Natural killer cell treated with Interleukin-12 subunit alpha and Interleukin-12 subunit beta and Interleukin-15 and Interleukin-18, amount 100 ng/mL, for 72 hours (primary cell): ENCODE measurements at regions not wholly inside any gene's neighbourhood (a gene's known extent, or its start where the extent isn't known, plus 50 kb on each side); places are given as distances from the start of the nearest gene placed in this dataset.
"Not testable (repeated sequence)": the region's sequence is repeated elsewhere in the genome, so short reads cannot be mapped to it uniquely, and the experiment has no call there.

Source experiments
- ATAC-seq, 2 donors: fragments of 150-1000 bp; cut with Tn5 transposase in 1 of 2; sonication (Bioruptor Pico), chemical (Tn5 transposase) in 1 of 2; 2 replicates each; pipeline ENCODE4 v1.10.0; 2021
- DNase-seq: peaks from one replicate; pipeline ENCODE4 v3.0.0; 2022; ENCODE audit warnings: low spot score
- H3K27ac Mint-ChIP-seq, 2 donors: 1 replicate in 1 of 2; 2 replicates in 1 of 2; pipeline ENCODE4 v1.8.0; 2022; ENCODE audit warnings: mixed read lengths in 2 of 2, mild to moderate bottlenecking in 1 of 2, moderate library complexity in 1 of 2
- H3K27me3 Mint-ChIP-seq, 2 donors: 1 replicate in 1 of 2; 2 replicates in 1 of 2; pipeline ENCODE4 v1.8.0; 2022; ENCODE audit warnings: mixed read lengths in 2 of 2
- H3K36me3 Mint-ChIP-seq: one replicate; pipeline ENCODE4 v1.8.0; 2022; ENCODE audit warnings: mixed read lengths
- H3K4me1 Mint-ChIP-seq, 2 donors: 1 replicate in 1 of 2; 2 replicates in 1 of 2; pipeline ENCODE4 v1.8.0; 2022; ENCODE audit warnings: low read depth in 2 of 2, mixed read lengths in 2 of 2, mild to moderate bottlenecking in 1 of 2
- H3K4me3 Mint-ChIP-seq: one replicate; pipeline ENCODE4 v1.8.0; 2022; ENCODE audit warnings: mixed read lengths
- H3K9me3 Mint-ChIP-seq: 2 replicates; pipeline ENCODE4 v1.8.0; 2022; ENCODE audit warnings: mixed read lengths

DNA sequence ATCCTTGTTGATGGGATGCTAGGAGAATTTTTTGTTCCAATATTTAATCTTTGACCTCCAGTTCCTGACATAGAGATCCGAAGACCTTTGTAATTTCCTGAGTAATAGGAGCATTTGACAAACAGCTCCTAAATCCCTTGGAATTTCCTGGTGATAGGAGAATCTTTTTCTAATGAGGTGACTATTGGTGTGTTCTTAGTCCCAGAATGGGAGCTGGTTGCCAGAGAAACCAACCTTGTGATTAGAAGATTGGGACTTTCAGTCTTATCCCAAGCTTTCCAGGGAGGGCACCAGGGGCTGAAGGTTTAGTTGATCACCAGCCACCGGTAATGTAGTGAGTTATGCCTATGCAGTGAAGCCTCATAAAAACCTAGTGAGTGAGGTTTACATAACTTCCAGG lies 170.9 kb downstream of the KDM5D start:
- no peaks in the 10 kb centered on the region for H3K9me3 Mint-ChIP-seq
- peaks cover 0 to 29% of the 10 kb centered on the region in 2 donors for H3K4me1 Mint-ChIP-seq
- no peak overlapping the region for H3K4me3 Mint-ChIP-seq
- ATAC-seq (no peak), DNase-seq (no peak)
- no peaks in the 10 kb centered on the region for H3K36me3 Mint-ChIP-seq
- no peak overlapping the region for H3K27ac Mint-ChIP-seq
- H3K27me3 Mint-ChIP-seq, result no peaks in the 10 kb centered on the region

DNA sequence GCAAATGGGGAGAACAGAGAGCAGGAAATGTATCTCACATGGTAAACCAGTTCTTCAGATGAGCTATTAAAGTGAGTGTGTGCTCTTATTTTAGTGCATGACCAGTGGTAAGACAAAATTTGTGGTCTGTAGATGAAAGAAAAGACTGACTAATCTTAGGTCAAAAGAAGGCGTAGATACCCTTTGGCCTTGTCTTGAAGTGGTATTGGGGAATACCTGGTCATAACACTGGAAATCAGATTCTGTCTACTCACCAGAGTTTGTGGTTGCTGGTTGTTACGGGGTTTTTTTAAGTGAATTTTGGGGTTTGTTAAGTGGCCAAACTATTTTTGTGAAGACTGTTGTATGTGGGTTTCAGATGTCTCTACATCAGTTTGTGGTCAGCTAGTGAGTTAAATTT lies 173.5 kb downstream of the KDM5D start:
- peak in 1 of 2 donors; percentile 39 for ATAC-seq
- no peaks in the 10 kb centered on the region for H3K36me3 Mint-ChIP-seq
- H3K4me1 Mint-ChIP-seq, result peaks cover 0 to 38% of the 10 kb centered on the region in 2 donors
- no peak for DNase-seq
- H3K4me3 Mint-ChIP-seq, result peak overlapping the region; percentile 61
- no peaks in the 10 kb centered on the region for H3K9me3 Mint-ChIP-seq
- H3K27ac Mint-ChIP-seq, result peak overlapping the region in 1 of 2 donors; percentile 54
- H3K27me3 Mint-ChIP-seq, result no peaks in the 10 kb centered on the region

- Mint-ChIP-seq H3K9me3 (no peaks in the 10 kb centered on the region), H3K4me3 (peak overlapping the region; percentile 96), H3K27me3 (no peaks in the 10 kb centered on the region), H3K27ac (peak overlapping the region; percentile 67 to 96), H3K4me1 (peaks cover 0 to 32% of the 10 kb centered on the region in 2 donors), H3K36me3 (no peaks in the 10 kb centered on the region)
- DNase-seq, result no peak
- no peak for ATAC-seq
Measured at GRCh38 chrY:19567943-19568342, 176.6 kb downstream of the KDM5D start.

DNA sequence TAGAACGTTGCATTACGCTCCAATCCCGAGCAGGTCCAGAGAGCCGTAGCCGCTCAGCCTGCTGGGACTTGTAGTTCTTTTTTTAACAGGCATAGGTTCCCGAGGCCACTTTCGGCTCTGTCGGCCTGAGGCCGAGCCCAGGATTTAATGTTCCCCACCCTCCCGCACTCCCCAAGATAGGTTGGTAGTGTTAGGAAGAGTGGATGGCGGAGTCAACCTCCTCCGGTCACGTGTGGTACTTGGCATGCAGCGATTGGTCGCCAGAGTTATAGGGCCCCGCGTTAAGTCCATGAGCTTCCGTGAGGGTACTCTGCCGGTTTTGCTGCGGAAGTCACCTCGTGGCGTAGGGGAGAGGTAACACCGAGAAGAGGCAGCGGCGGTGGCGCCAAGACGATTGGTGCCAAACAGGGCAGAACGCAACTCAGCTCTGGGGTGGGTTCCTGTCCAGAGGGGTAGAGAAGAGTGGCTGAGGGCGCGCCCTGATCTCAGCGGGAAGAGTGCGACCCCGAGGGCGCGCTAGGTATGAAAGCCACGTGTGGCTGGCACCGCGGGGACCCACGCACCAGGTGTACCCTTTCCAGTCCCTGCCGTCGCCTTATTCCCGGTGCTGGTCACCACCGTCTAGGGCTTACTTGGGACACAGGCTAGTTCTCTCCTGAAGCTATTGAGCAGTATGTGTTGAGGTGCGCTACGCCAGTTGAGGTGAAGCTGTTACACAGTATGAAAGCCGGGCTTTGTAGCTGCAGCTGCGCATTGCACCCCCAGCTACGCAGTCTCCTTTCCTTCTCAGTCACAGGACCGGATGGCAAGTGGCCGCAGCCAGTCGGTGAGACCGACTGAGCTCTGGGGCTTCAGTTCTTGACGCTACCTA lies 177.2 kb downstream of the KDM5D start:
- H3K4me3 Mint-ChIP-seq, result peak overlapping the region; percentile 96
- H3K9me3 Mint-ChIP-seq, result no peaks in the 10 kb centered on the region
- no peak for DNase-seq
- no peaks in the 10 kb centered on the region for H3K36me3 Mint-ChIP-seq
- peaks cover 0 to 32% of the 10 kb centered on the region in 2 donors for H3K4me1 Mint-ChIP-seq
- H3K27ac Mint-ChIP-seq, result peak overlapping the region; percentile 67 to 96
- peak in 1 of 2 donors; percentile 94 for ATAC-seq
- H3K27me3 Mint-ChIP-seq, result no peaks in the 10 kb centered on the region

DNA sequence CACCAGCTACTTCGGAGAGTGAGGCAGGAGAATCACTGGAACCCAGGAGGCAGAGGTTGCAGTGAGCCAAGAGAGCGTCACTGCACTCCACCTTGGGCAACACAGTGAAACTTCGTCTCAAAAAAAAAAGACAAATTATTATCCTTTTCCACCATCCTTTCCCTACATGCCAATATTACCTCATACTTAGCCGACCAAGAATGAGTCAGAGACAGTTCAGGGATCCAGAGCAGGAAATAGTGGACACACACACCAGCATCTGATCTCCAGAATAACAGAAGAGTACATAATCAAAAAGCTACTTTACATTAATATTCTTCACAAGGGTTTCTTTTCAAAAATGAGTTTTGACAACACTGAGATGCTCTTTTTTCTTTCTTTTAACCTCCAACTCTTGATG lies 185.4 kb downstream of the KDM5D start:
- ATAC-seq (no peak), DNase-seq (no peak)
- Mint-ChIP-seq H3K27ac (no peak overlapping the region), H3K36me3 (no peaks in the 10 kb centered on the region), H3K4me3 (no peak overlapping the region), H3K9me3 (no peaks in the 10 kb centered on the region), H3K4me1 (no peaks in the 10 kb centered on the region), H3K27me3 (no peaks in the 10 kb centered on the region)

- Mint-ChIP-seq H3K9me3 (no peaks in the 10 kb centered on the region), H3K27ac (no peak overlapping the region), H3K4me1 (no peaks in the 10 kb centered on the region), H3K27me3 (no peaks in the 10 kb centered on the region), H3K4me3 (no peak overlapping the region), H3K36me3 (no peaks in the 10 kb centered on the region)
- no peak for ATAC-seq
- DNase-seq, result no peak
Measured at GRCh38 chrY:19549671-19550466, 194.7 kb downstream of the KDM5D start.

GRCh38 chrY:19541475-19542306 lies 202.8 kb downstream of the KDM5D start:
- H3K36me3 Mint-ChIP-seq, result no peaks in the 10 kb centered on the region
- DNase-seq, result no peak
- no peaks in the 10 kb centered on the region for H3K4me1 Mint-ChIP-seq
- H3K27ac Mint-ChIP-seq, result no peak overlapping the region
- no peak for ATAC-seq
- no peaks in the 10 kb centered on the region for H3K9me3 Mint-ChIP-seq
- H3K27me3 Mint-ChIP-seq, result no peaks in the 10 kb centered on the region
- H3K4me3 Mint-ChIP-seq, result no peak overlapping the region

GRCh38 chrY:19535697-19536096 lies 208.8 kb downstream of the KDM5D start:
- not testable (repeated sequence) for H3K4me1 Mint-ChIP-seq, H3K27ac Mint-ChIP-seq, H3K27me3 Mint-ChIP-seq, ATAC-seq, DNase-seq, H3K9me3 Mint-ChIP-seq, H3K4me3 Mint-ChIP-seq, H3K36me3 Mint-ChIP-seq

DNA sequence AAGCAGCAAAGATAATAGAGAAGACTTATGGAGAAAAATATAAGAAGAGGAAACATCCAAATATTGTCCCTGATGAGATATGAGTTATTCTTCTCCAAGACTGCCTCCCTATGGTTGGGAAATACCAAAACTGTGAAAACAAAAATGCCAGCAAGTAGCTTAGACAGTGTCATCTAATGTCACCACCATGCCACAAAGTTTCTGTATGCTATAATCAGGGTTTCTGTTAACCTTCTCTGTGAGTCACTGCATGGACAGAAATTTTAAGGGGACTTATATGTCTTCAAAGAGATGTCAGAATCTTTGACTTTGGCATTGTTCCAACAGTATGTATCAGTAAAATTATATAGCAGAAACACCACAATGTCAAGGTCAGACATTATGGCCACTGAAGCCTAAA lies 222.6 kb downstream of the KDM5D start:
- H3K4me3 Mint-ChIP-seq, result no peak overlapping the region
- ATAC-seq (no peak), DNase-seq (no peak)
- peaks cover 0 to 6% of the 10 kb centered on the region in 2 donors for H3K4me1 Mint-ChIP-seq
- peaks cover 5% of the 10 kb centered on the region for H3K36me3 Mint-ChIP-seq
- no peak overlapping the region for H3K27ac Mint-ChIP-seq
- no peaks in the 10 kb centered on the region for H3K27me3 Mint-ChIP-seq
- no peaks in the 10 kb centered on the region for H3K9me3 Mint-ChIP-seq

DNA sequence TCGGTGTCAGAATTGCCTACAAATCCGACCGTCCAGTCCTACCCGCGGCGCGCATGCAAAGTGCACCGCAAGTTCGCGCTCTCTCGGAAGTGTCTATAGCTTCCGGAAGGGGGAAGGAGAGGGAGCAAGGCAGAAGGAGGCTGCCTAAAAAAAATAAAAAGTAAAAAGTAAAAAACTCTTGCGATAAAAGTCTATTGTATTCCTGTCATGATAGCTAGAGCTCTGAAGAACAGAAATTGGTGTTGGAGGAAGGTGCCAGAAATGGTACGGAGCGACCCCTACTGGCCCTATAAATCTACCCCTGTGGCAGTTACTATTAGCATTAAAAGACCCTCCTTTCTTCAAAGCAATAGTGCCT lies 241.5 kb downstream of the KDM5D start:
- ATAC-seq, result peak in 1 of 2 donors; percentile 44
- Mint-ChIP-seq H3K27ac (peak overlapping the region in 1 of 2 donors; percentile 62), H3K4me1 (peaks cover 0 to 26% of the 10 kb centered on the region in 2 donors), H3K4me3 (peak overlapping the region; percentile 83), H3K36me3 (no peaks in the 10 kb centered on the region), H3K27me3 (no peaks in the 10 kb centered on the region), H3K9me3 (no peaks in the 10 kb centered on the region)
- no peak for DNase-seq

DNA sequence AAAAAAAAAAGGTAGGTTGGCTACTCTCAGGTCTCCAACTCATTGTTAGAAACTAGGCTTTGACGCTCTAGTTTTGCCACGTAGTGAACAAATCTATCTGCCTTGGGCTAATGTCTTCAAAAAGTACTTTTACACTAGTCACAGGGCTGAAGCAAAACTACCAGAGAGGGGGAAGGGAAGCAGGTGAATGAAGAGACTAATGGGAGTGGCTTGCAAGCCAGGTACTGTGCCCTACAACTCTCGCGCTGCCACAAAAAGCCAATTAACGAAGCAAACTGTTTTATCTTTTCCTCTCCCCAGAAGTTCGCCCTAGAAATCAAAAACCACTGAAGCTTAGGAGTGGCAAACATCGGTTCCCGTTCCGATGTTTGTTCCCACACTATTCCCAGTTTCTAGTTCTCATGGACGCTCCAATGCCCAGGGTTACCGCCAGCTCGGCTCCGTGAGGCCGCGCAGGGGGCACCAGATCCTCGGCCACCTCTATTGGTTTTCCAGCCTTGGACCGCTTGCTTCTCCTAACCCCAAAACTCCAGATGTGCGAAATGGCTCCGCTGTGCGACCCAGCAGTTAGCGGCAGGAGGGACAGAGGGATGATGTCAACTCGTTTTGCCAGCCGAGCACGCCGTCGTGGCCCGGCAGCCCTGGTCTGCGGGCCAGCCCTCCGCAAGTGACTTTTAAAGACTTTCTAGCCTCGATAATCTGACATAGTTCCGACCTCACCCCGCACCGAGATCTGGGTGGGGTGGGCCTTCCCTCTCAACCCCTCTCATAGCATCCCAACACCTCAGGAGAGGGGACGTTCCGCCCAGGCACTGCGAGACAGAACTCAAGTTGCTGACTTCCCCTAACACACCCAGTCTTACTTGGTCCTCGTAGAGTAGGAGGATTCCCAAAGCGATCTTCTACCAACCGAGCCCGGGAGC lies 242.1 kb downstream of the KDM5D start:
- H3K4me1 Mint-ChIP-seq, result peaks cover 0 to 26% of the 10 kb centered on the region in 2 donors
- no peaks in the 10 kb centered on the region for H3K9me3 Mint-ChIP-seq
- no peaks in the 10 kb centered on the region for H3K36me3 Mint-ChIP-seq
- ATAC-seq (peak in 1 of 2 donors; percentile 44), DNase-seq (no peak)
- H3K4me3 Mint-ChIP-seq, result peak overlapping the region; percentile 83
- H3K27ac Mint-ChIP-seq, result peak overlapping the region in 1 of 2 donors; percentile 62
- no peaks in the 10 kb centered on the region for H3K27me3 Mint-ChIP-seq

DNA sequence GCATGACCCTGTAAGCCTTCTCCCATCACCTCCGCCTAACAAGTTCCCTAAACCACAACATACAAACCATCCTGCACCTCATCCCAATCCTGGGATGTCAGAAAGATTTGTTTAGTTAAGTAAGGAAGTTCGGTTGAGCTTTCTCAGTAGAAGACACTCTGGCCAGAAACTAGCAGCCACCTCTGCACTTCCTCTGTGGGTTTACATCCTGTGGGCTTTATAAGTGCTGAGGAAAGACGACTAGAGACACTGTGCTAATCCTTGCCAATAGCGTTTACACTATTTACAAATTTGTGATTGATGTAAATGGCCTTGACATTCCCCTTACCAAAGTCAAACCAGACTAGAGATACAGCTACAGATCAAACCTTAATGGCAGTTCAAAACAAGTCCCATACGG lies 246.0 kb downstream of the KDM5D start:
- peak overlapping the region; percentile 74 for H3K4me3 Mint-ChIP-seq
- no peaks in the 10 kb centered on the region for H3K9me3 Mint-ChIP-seq
- H3K4me1 Mint-ChIP-seq, result peaks cover 0 to 31% of the 10 kb centered on the region in 2 donors
- DNase-seq (no peak), ATAC-seq (peak in 1 of 2 donors; percentile 64)
- no peaks in the 10 kb centered on the region for H3K36me3 Mint-ChIP-seq
- H3K27ac Mint-ChIP-seq, result peak overlapping the region in 1 of 2 donors; percentile 74
- H3K27me3 Mint-ChIP-seq, result no peaks in the 10 kb centered on the region

DNA sequence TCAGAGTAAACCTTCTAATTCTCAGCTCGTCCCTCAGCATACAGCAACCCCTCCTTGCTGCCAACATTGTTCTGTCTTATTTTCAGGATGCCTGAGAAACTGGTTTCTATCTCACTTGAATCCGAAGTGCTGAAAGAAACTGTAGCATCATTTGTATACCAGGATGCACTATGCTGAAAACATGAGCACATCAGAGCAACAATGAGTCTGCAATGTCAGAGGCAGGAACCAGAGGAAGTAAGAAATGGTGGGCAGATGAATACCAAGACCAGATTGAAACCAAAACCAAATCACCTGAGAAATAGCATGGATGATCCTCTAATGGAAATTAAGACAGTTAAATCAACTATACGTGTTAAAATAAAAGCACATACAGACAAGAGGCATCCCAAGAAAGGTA lies 257.0 kb downstream of the KDM5D start:
- no peaks in the 10 kb centered on the region for H3K9me3 Mint-ChIP-seq
- no peaks in the 10 kb centered on the region for H3K4me1 Mint-ChIP-seq
- H3K27me3 Mint-ChIP-seq, result no peaks in the 10 kb centered on the region
- ATAC-seq, result no peak
- no peak overlapping the region for H3K27ac Mint-ChIP-seq
- peaks cover 16% of the 10 kb centered on the region for H3K36me3 Mint-ChIP-seq
- no peak overlapping the region for H3K4me3 Mint-ChIP-seq
- no peak for DNase-seq
